IMR-90 (cell line): ENCODE measurements at regions not wholly inside any gene's neighbourhood (a gene's known extent, or its start where the extent isn't known, plus 50 kb on each side); places are given as distances from the start of the nearest gene placed in this dataset.

Experiments
- ATAC-seq: fragments of 200-7000 bp; cut with Tn5 transposase; 2 replicates; pipeline ENCODE4 v1.9.1; 2020; ENCODE audit warnings: low read depth, mild to moderate bottlenecking, moderate library complexity
- BruUV-seq: library from RNA; stranded (reverse); fragments of 400-500 nt; replicated peaks from 2 replicates; lab custom pipeline; 2021; lab: Mats Ljungman, UMichigan
- CTCF ChIA-PET: fragments of 300-600 bp; formaldehyde crosslinking; extraction: SDS; loops from one replicate; lab custom pipeline; 2021; ENCODE audit warnings: antibody characterized with exemption; lab: Yijun Ruan, JAX
- POLR2A ChIA-PET: fragments of 300-600 bp; sonication (Branson Sonifier 250); formaldehyde crosslinking; loops from one replicate; lab custom pipeline; 2022; ENCODE audit warnings: antibody characterized with exemption; ENCODE audit not compliant: unreplicated experiment; lab: Charles Lee
- DNase-seq: peaks from one replicate; pipeline ENCODE4 v3.0.0; 2013
- H2AFZ ChIP-seq: replicated peaks from 2 replicates; pipeline ENCODE3; 2013; ENCODE audit warnings: low read length, mild to moderate bottlenecking; ENCODE audit not compliant: poor library complexity
- H2AK5ac ChIP-seq: 2 replicates; pipeline ENCODE4 v1.6.1; 2013; ENCODE audit warnings: low read depth, low read length, inconsistent platforms
- H2AK9ac ChIP-seq: replicated peaks from 2 replicates; pipeline ENCODE3; 2013; ENCODE audit warnings: mild to moderate bottlenecking, low read depth, low read length, moderate library complexity; ENCODE audit not compliant: poor library complexity
- H2BK120ac ChIP-seq: 2 replicates; pipeline ENCODE4 v1.6.1; 2013; ENCODE audit warnings: low read depth, low read length, inconsistent platforms
- H2BK15ac ChIP-seq: 3 replicates; pipeline ENCODE4 v1.6.1; 2013; ENCODE audit warnings: low read depth, low read length, inconsistent platforms
- H2BK20ac ChIP-seq: 2 replicates; pipeline ENCODE4 v1.6.1; 2013; ENCODE audit warnings: low read depth, mild to moderate bottlenecking, inconsistent platforms, low read length, moderate library complexity
- H2BK5ac ChIP-seq: 2 replicates; pipeline ENCODE4 v1.6.1; 2013; ENCODE audit warnings: mild to moderate bottlenecking, low read depth, low read length, inconsistent platforms; ENCODE audit not compliant: poor library complexity, severe bottlenecking
- H3K14ac ChIP-seq: replicated peaks from 2 replicates; pipeline ENCODE4 v1.6.1; 2013; ENCODE audit warnings: low read depth, low read length, inconsistent platforms
- H3K18ac ChIP-seq: 2 replicates; pipeline ENCODE4 v1.6.1; 2013; ENCODE audit warnings: low read depth, low read length, control low read depth
- H3K23ac ChIP-seq: 2 replicates; pipeline ENCODE4 v1.6.1; 2013; ENCODE audit warnings: low read depth, low read length, inconsistent platforms
- H3K27ac ChIP-seq: 2 replicates; pipeline ENCODE4 v1.5.1; 2013; ENCODE audit warnings: mild to moderate bottlenecking, control low read depth, low read length; ENCODE audit not compliant: insufficient read depth
- H3K27me3 ChIP-seq: 2 replicates; pipeline ENCODE4 v1.6.1; 2013; ENCODE audit warnings: low read length; ENCODE audit not compliant: control insufficient read depth, insufficient read depth
- H3K36me3 ChIP-seq: 2 replicates; pipeline ENCODE4 v1.6.1; 2013; ENCODE audit warnings: low read length, mixed read lengths; ENCODE audit not compliant: control insufficient read depth, insufficient read depth
- H3K4ac ChIP-seq: 2 replicates; pipeline ENCODE4 v1.6.1; 2013; ENCODE audit warnings: low read depth, low read length, inconsistent platforms
- H3K4me1 ChIP-seq: 2 replicates; pipeline ENCODE4 v1.6.1; 2013; ENCODE audit warnings: low read length, mixed read lengths; ENCODE audit not compliant: control insufficient read depth, insufficient read depth
- H3K4me2 ChIP-seq: 2 replicates; pipeline ENCODE4 v1.6.1; 2013; ENCODE audit warnings: low read depth, mild to moderate bottlenecking, control low read depth, low read length, moderate library complexity
- H3K4me3 ChIP-seq: 2 replicates; pipeline ENCODE4 v1.5.1; 2013; ENCODE audit warnings: low read depth, mild to moderate bottlenecking, control low read depth, low read length, moderate library complexity; ENCODE audit not compliant: insufficient read depth
- H3K56ac ChIP-seq: 2 replicates; pipeline ENCODE4 v1.6.1; 2013; ENCODE audit warnings: low read length, inconsistent platforms; ENCODE audit not compliant: insufficient read depth; ENCODE audit errors: extremely low read depth
- H3K79me1 ChIP-seq, 2 experiments: 2 replicates each; pipeline ENCODE4 v1.6.1; 2013; ENCODE audit warnings: low read length in 2 of 2, inconsistent platforms in 1 of 2, low read depth in 1 of 2
- H3K9ac ChIP-seq: 2 replicates; pipeline ENCODE4 v1.6.1; 2013; ENCODE audit warnings: low read depth, low read length, control low read depth
- H3K9me1 ChIP-seq: 2 replicates; pipeline ENCODE4 v1.6.1; 2013; ENCODE audit warnings: low read length, inconsistent platforms; ENCODE audit not compliant: insufficient read depth
- H3K9me3 ChIP-seq: 2 replicates; pipeline ENCODE4 v1.6.1; 2013; ENCODE audit warnings: low read length; ENCODE audit not compliant: control insufficient read depth, insufficient read depth
- H4K20me1 ChIP-seq: 2 replicates; pipeline ENCODE4 v1.6.1; 2013; ENCODE audit warnings: low read length, inconsistent platforms; ENCODE audit not compliant: insufficient read depth
- H4K5ac ChIP-seq: 2 replicates; pipeline ENCODE4 v1.6.1; 2013; ENCODE audit warnings: mild to moderate bottlenecking, low read depth, low read length, control low read depth
- H4K8ac ChIP-seq, 2 experiments: 2 replicates each; pipeline ENCODE4 v1.6.1; 2013; ENCODE audit warnings: low read depth in 2 of 2, low read length in 2 of 2, control low read depth in 1 of 2, inconsistent platforms in 1 of 2
- H4K91ac ChIP-seq: 2 replicates; pipeline ENCODE4 v1.6.1; 2013; ENCODE audit warnings: low read depth, low read length, inconsistent platforms; ENCODE audit not compliant: insufficient read depth
- CHD1 ChIP-seq: IDR thresholded peaks from 2 replicates; pipeline ENCODE4 v1.6.1; 2012; ENCODE audit warnings: low read depth, low read length, improper control_type of control experiment
- FOS ChIP-seq: fragments of 150-350 bp; IDR thresholded peaks from 2 replicates; pipeline ENCODE4 v1.6.1; 2016; ENCODE audit warnings: low read depth, low read length
- POLR2A ChIP-seq: IDR thresholded peaks from 2 replicates; pipeline ENCODE4 v1.6.1; 2012; ENCODE audit warnings: mild to moderate bottlenecking, low read depth, low read length
- WGBS, 2 experiments: methylation state at CpG; one replicate each; pipeline versions ENCODE4 v1.1.5 to v1.1.7; 2013; ENCODE audit warnings: missing lambda C conversion rate in 2 of 2; ENCODE audit not compliant: insufficient read length in 1 of 2; ENCODE audit errors: extremely low coverage in 2 of 2; 5-methylcytosine and 5-hydroxymethylcytosine counted together
- dilution Hi-C: fragments of 300-500 bp; cut with HindIII; formaldehyde crosslinking; loops from one replicate; pipeline ENCODE4 v1.14.3; 2018; ENCODE audit warnings: low sequenced_read_pairs; ENCODE audit not compliant: unreplicated experiment
- in situ Hi-C: fragments of 300-500 bp; cut with MboI; formaldehyde crosslinking; loops from 3 replicates; pipeline ENCODE4 v1.14.3; 2019; ENCODE audit warnings: low sequenced_read_pairs, inconsistent platforms, mixed read lengths
- intact Hi-C: fragments of 100-400 bp; cut with micrococcal nuclease; formaldehyde crosslinking; loops from 2 replicates; pipeline ENCODE4 v1.10.0; 2022
- TF ChIP-seq, protein P1 (sequence below): fragments of 150-350 bp; IDR thresholded peaks from 2 replicates; pipeline ENCODE4 v1.6.1; 2016; ENCODE audit warnings: low read depth, mild to moderate bottlenecking, low read length, moderate library complexity, borderline replicate concordance

DNA sequence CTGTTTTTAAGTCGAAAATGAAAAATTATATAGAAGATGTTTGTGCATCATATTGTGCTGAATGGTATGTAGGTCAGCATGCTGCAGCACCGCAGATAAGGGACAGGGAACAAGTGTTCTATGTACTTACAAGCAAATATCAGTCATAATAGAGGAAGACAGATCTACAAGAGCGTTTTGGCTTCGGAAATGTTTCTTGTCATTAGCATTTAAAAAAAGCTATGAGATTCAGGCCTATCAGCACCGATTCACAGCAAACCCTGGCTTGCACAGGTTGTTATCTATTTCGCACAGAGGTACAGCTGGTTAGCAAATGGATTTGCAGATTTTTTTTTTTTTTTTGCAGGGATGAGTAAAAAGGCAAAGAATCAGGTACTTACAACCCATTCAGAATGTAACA is 204.2 kb upstream of the TBC1D5 start:
- H3K79me1 ChIP-seq = no peaks in the 10 kb centered on the region
- 92% methylated on average over 2 of the region's 6 CpGs; no CpG with 5 or more reads in 1 of the 2 experiments for WGBS, 2 experiments
- no peak overlapping the region for H3K14ac ChIP-seq
- no peak overlapping the region for H3K27ac ChIP-seq
- no peak overlapping the region for H4K91ac ChIP-seq
- CTCF ChIA-PET = interaction anchor here (0.7 kb wide), 1 partner anchor 133 kb away, joined by 4 read pairs; no protein-coding TSS in a partner anchor
- H2AFZ ChIP-seq = no peak overlapping the region
- no peaks in the 10 kb centered on the region for H3K36me3 ChIP-seq
- dilution Hi-C loops = no loop called here
- no peak overlapping the region for H3K4me3 ChIP-seq
- no peak overlapping the region for H4K5ac ChIP-seq
- no peaks in the 10 kb centered on the region for H3K9me1 ChIP-seq
- H2BK5ac ChIP-seq = no peak overlapping the region
- H3K4me2 ChIP-seq = no peak overlapping the region
- in situ Hi-C loops = no loop called here
- H4K20me1 ChIP-seq = no peaks in the 10 kb centered on the region
- H2AK5ac ChIP-seq = no peak overlapping the region
- intact Hi-C loops = no loop called here
- H3K4ac ChIP-seq = no peak overlapping the region
- no peak overlapping the region for H2BK120ac ChIP-seq
- H3K56ac ChIP-seq = no peak overlapping the region
- H3K9ac ChIP-seq = no peak overlapping the region
- TF ChIP-seq, protein P1, sequence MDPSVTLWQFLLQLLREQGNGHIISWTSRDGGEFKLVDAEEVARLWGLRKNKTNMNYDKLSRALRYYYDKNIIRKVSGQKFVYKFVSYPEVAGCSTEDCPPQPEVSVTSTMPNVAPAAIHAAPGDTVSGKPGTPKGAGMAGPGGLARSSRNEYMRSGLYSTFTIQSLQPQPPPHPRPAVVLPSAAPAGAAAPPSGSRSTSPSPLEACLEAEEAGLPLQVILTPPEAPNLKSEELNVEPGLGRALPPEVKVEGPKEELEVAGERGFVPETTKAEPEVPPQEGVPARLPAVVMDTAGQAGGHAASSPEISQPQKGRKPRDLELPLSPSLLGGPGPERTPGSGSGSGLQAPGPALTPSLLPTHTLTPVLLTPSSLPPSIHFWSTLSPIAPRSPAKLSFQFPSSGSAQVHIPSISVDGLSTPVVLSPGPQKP = no peak
- no peak for TF ChIP-seq FOS
- no peak for TF ChIP-seq CHD1
- TF ChIP-seq POLR2A = no peak
- POLR2A ChIA-PET = no interaction called here
- ATAC-seq = no peak
- no peaks in the 10 kb centered on the region for H3K4me1 ChIP-seq
- BruUV-seq = no TSS peak
- no peaks in the 10 kb centered on the region for H3K9me3 ChIP-seq
- no peak overlapping the region for H3K23ac ChIP-seq
- H2AK9ac ChIP-seq = no peak overlapping the region
- no peak for DNase-seq
- H3K27me3 ChIP-seq = no peaks in the 10 kb centered on the region
- no peak overlapping the region for H4K8ac ChIP-seq
- H3K18ac ChIP-seq = no peak overlapping the region
- H2BK15ac ChIP-seq = no peak overlapping the region
- no peak overlapping the region for H2BK20ac ChIP-seq
